Skeletal muscle cell (primary cell): ENCODE measurements at regions not wholly inside any gene's neighbourhood (a gene's known extent, or its start where the extent isn't known, plus 50 kb on each side); places are given as distances from the start of the nearest gene placed in this dataset.
"Not testable (repeated sequence)": the region's sequence is repeated elsewhere in the genome, so short reads cannot be mapped to it uniquely, and the experiment has no call there.

ENCODE experiments used
- DNase-seq: peaks from one replicate; pipeline ENCODE4 v3.0.0-alpha.2; 2010; ENCODE audit warnings: low read depth
- H3K4me3 ChIP-seq: 2 replicates; pipeline ENCODE4 v1.5.1; 2011; ENCODE audit warnings: low read depth, mild to moderate bottlenecking, control low read depth, low read length, moderate library complexity

DNA sequence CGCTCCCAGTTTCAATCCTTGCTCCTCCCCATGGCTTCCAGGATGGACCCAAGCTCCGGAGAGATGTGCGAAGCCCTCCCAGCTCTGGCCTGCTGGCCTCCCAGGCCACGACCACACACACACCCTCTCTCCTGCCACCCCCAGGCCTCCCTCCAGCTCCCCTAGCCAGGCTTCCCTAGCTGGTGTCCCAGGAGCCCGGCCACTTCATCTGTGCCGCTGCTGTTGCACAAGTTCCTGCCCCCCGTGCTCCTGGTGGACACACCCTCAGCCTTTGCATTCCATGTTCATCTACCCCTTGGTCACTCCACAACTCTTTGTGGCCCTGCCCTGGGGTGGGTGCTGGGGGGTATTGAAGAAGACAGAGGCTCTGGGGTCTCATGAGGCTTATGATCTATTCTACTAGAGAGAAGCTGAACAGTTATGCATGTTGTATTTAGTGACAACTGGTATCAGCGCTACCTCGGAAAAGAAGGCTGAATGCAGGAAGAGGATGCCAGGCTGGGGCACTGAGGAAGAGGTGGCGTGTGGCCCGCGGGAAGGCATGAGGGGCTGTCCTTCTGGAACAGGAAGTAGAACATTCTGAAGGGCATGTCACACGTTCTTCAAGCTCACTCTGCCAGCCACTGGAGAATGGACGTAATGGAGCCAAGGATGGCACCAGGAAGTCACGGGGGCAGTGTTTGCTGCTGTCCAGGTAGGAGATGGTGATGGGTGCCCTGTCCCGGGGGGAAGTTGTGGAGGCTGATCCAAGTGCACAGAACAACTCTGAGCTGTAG is 172.4 kb downstream of the PSMG1 start:
- no peak for DNase-seq
- no peak overlapping the region for H3K4me3 ChIP-seq

DNA sequence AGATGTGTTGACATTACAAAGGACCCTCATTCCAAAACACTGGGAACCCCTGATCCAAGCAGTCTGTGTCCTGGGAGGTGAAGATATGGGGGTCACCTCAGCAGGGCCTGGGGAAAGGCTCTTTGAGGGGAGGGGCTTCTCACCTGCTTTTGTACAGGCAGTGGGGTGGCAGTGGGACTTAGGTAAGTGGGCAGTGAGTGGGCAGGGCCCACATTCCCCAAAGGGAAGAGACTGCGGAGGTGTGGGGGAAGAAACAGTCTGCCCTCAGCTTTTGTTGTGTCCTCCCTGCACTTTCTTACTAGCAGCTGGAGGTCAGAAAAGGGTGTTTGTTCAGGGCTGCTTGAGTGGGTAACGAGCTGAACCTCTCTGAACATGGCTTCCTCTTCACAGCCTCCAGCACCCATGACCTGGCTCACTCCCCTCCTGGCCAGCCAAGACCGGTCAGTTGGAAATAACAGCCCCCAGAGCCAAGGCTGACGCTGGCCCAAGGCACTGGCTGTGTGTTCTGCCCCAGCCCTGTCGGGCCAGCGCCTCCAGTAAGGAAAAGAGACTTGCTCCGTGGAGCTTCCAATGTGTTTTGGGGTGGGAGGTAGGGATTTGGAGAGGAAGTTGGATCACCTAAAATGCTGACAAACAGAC is 173.5 kb downstream of the PSMG1 start:
- H3K4me3 ChIP-seq, result no peak overlapping the region
- DNase-seq, result no peak

DNA sequence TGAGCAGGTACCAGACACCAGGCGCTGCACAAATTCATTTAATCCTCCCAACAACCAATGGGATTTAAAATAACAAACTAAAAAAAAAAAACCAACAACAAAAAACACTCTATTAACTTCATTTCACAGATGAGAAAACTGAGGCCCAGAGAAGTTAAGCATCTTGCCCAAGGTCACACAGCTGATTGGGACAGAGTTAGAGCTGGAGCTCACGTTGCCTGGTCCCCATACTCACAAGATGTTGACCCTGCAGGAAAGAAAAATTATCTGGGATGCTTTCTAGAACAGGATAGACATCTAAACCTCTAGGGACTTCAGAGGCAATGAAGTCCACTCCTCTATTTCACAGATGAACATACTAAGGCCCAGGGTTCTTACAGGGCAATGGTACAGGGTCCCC is 175.3 kb downstream of the PSMG1 start:
- no peak overlapping the region for H3K4me3 ChIP-seq
- DNase-seq, result no peak

DNA sequence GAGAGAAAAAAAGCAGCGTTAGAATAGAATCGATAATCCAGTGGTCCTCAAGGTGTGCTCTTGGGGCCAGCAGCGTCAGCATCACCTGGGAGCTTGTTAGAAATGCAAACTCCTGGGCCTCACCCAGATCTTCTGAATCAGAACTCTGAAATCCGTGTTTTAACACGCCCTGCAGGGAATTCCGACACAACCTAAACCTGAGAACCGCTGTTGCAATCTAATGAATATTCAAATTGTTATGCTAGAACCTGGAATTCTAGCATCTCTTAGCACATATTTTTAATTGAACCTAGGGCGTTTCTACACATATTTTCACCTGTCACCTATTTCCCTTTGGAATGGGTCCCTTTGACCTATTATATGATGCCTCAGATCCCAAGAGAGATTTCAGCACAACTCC is 175.7 kb downstream of the PSMG1 start:
- no peak for DNase-seq
- no peak overlapping the region for H3K4me3 ChIP-seq

- no peak overlapping the region for H3K4me3 ChIP-seq
- DNase-seq, result no peak
These were observed 176.5 kb downstream of the PSMG1 start for GRCh38 chr21:39006571-39007311.

GRCh38 chr21:39005502-39005787 is 177.8 kb downstream of the PSMG1 start:
- DNase-seq, result no peak
- H3K4me3 ChIP-seq, result no peak overlapping the region

- no peak for DNase-seq
These were observed 178.4 kb downstream of the PSMG1 start for GRCh38 chr21:39004634-39005501.

DNA sequence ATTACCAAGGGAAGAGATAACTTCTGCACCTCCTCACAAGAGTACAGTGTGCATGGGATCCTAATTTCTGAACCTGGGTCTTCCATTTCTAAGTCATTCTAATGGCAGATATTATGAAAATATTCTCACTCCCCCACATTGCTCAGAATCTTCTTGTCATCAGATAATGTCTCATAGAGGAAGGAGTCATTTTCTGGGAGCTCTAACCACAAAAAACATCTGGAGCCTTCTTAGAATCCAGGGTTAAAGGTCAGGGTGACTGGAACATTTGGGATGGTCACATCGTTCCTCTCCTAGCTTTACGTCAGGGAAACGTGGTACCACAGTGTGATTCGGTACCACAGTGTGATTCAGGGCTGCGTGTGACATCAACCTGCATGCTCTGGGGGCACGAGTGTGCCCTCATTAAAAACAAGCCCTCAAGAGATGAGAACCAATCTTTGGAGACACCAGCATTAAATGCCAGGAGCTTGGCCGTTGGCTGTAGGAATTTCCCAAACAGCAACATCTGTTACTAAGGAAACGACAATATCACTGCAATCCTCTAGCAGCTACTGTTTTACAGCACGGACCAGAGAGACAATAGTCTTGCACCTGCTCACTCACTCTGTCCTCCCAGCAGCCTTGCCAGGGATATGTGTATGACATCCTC is 179.1 kb downstream of the PSMG1 start:
- no peak overlapping the region for H3K4me3 ChIP-seq
- no peak for DNase-seq

More at GRCh38 chr21:39004634-39005501, 178.4 kb downstream of the PSMG1 start:
- no peak overlapping the region for H3K4me3 ChIP-seq

GRCh38 chr21:39001341-39001740 is 181.9 kb downstream of the PSMG1 start:
- no peak for DNase-seq

DNA sequence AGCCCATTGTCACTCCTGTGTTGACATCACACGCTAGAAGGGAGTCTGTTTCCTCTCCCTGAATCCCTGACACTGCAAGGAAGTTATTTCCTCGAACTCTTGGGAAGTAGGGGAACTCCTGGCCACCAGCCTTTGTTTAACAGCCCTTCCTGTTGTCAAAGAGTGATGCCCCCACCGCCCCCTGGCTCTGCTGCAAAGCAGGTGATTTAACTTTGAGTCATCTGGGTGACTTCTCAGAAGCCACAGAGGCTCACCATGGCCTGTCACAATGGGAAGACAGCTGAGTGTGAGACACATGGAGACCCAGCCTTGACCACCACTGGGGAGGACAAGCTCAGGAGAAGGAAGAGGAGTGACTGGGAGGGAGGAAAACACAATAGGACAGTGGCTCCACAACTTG is 182.8 kb downstream of the PSMG1 start:
- DNase-seq, result no peak
- no peak overlapping the region for H3K4me3 ChIP-seq

More at GRCh38 chr21:39001341-39001740, 181.9 kb downstream of the PSMG1 start:
- H3K4me3 ChIP-seq, result no peak overlapping the region

DNA sequence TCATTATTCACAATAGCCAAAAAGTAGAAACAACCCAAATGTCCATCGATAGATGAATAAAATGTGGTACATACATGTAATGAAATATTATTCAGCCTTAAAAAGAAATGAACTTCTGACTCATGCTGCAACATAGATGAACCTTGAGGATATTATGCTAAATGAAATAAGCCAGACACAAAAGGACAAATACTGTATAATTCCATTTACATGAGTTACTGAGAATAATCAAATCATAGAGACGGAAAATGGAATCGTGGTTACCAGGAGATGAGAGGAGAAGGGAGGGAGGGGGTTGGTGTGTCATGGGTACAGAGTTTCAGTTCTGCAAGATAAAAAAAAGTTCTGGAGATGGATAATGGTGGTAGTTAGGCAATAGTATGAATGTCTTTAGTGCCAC is 184.1 kb downstream of the PSMG1 start:
- H3K4me3 ChIP-seq, result no peak overlapping the region
- DNase-seq, result no peak

- DNase-seq, H3K4me3 ChIP-seq: not testable (repeated sequence)
These were observed 185.0 kb downstream of the PSMG1 start for GRCh38 chr21:38998281-38998680.

- not testable (repeated sequence) for DNase-seq
These were observed 185.4 kb downstream of the PSMG1 start for GRCh38 chr21:38997843-38998175.

DNA sequence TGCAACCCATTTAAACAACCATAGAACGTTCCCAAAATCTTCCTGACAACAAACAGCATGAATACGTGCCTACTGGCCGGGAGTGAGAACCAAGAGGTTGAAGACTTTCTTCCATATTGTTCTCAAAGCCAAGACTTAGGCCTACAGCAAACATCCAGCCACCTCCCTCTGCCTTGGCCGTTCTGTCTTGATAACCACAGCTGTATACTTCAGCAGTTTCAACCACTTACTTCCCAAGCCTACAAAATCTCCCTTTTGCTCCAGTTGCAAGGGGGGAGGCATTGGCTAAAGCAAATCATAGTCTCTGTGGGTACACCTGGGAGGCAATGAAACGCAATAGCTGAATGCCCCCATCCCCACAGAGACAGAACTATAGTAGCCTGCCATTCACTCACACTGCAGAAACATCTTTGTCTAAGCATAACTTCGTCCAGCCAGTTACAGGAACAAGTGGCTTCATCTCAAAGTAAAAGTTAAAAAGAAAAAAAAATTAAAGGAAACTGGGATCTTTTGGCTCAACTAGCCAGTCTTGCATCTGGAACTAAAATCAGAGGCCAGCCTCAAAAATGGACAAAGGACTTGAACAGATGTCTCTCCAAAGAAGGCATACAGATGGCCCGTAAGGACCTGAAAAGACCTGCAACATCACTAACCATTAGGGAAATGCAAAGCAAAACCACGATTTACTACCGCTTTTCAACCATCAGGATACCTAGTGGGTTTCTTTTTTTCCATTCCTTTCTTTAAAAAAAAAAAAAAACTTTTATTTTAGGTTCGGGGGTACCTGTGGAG is 186.0 kb downstream of the PSMG1 start:
- H3K4me3 ChIP-seq, result no peak overlapping the region
- no peak for DNase-seq

More at GRCh38 chr21:38997843-38998175, 185.4 kb downstream of the PSMG1 start:
- not testable (repeated sequence) for H3K4me3 ChIP-seq

GRCh38 chr21:38996355-38996754 is 186.9 kb downstream of the PSMG1 start:
- no peak overlapping the region for H3K4me3 ChIP-seq
- DNase-seq, result no peak

DNA sequence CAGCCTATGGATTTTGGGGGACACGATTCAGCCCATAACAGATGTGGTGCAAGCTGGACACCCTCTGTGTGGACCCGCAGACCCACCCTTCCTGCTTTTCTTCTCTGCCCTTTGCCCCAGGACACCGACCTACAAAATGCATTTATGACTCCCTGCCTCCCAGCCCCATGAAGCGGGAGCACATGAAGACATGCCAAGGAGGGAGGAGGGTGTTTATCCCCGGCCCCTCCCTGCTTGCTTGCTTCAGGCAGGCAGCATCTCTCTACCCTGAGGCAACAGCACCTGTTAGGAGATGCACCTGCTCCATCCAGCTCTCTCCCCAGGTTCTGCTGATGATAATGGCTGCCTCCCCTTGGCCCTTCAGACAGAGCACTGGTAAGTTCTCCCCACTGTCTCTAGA is 187.5 kb downstream of the PSMG1 start:
- no peak overlapping the region for H3K4me3 ChIP-seq
- DNase-seq, result no peak

DNA sequence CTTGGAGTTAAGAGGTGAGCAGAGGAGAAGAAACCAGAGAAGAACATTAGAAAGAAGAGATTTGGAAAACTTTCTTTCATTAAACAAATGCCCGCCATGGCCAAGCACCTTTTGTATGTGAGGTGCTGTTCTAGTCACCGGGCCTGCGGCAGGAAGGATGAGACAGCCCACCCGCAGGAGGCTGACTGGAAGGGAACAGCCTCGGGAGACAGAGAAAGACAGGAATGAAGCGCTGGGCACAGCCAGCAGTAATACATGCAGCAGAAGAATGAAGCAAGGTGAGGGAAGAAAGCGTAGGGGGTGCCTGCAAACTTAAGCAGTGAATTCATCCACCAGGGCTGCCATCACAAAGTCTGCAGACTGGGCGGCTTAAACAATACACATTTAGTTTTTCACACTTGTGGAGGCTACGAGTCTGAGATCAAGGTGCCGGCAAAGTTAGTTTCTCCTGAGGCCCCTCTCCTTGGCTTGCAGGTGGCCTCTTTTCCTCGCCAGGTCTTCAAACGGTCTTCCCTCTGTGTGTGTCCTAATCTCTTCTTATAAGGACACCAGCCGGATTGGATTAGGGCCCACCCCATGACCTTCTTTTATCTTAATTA is 188.1 kb downstream of the PSMG1 start:
- DNase-seq, result no peak
- no peak overlapping the region for H3K4me3 ChIP-seq

DNA sequence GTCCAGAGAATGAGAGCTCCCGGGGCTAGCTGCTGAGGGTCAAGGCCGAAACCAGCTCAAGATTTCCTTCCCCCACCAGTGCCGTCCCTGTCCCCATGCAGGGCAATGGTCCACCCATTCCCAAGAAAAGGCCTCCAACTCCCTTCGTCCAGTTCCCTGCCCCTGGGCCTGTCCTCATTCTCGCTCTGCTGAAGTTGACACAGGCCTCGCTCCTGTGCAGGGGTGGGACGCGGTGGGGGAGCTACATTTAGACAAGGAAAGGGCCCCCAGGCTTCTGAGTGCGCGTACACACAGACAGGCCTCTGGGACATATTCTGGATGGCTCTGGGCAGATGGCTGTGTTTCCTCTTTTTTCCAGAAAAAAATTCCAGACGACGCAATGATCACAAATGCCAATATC is 188.3 kb downstream of the ETS2 start:
- H3K4me3 ChIP-seq, result no peak overlapping the region
- DNase-seq, result no peak
